PC-3 (cell line): ENCODE measurements at regions not wholly inside any gene's neighbourhood (a gene's known extent, or its start where the extent isn't known, plus 50 kb on each side); places are given as distances from the start of the nearest gene placed in this dataset.

Experiments used
- ATAC-seq: fragments of 200-7000 bp; cut with Tn5 transposase; 2 replicates; pipeline ENCODE4 v1.9.1; 2020; ENCODE audit warnings: mild to moderate bottlenecking, moderate library complexity
- BruUV-seq: library from RNA; stranded (reverse); fragments of 400-500 nt; replicated peaks from 2 replicates; lab custom pipeline; 2021; lab: Mats Ljungman, UMichigan
- CTCF ChIA-PET: fragments of 300-600 bp; sonication (Branson Sonifier 250); formaldehyde crosslinking; loops from one replicate; lab custom pipeline; 2022; ENCODE audit warnings: antibody characterized with exemption; lab: Charles Lee
- POLR2A ChIA-PET: fragments of 300-600 bp; sonication (Branson Sonifier 250); formaldehyde crosslinking; loops from one replicate; lab custom pipeline; 2022; ENCODE audit warnings: antibody characterized with exemption; ENCODE audit not compliant: unreplicated experiment; lab: Charles Lee
- DNase-seq: peaks from one replicate; pipeline ENCODE4 v3.0.0-alpha.2; 2015
- H2AFZ ChIP-seq: fragments of 300-600 bp; sonication (generic); 2 replicates; pipeline ENCODE4 v1.6.0; 2016; ENCODE audit warnings: antibody characterized with exemption, low read length
- H3F3A ChIP-seq: fragments of 300-600 bp; sonication (generic); one replicate; pipeline ENCODE4 v1.6.0; 2017; ENCODE audit warnings: antibody characterized with exemption, low read length, control low read depth, mild to moderate bottlenecking; ENCODE audit not compliant: unreplicated experiment
- H3K27ac ChIP-seq: fragments of 300-600 bp; sonication (generic); 2 replicates; pipeline ENCODE4 v1.5.1; 2016; ENCODE audit warnings: mild to moderate bottlenecking, low read length
- H3K27me3 ChIP-seq: fragments of 300-600 bp; sonication (generic); 2 replicates; pipeline ENCODE4 v1.6.1; 2016; ENCODE audit warnings: low read length, mixed read lengths
- H3K36me3 ChIP-seq: fragments of 300-600 bp; sonication (generic); 2 replicates; pipeline ENCODE4 v1.6.1; 2016; ENCODE audit warnings: low read depth, mixed run types, low read length, mixed read lengths
- H3K4me1 ChIP-seq: fragments of 300-600 bp; sonication (generic); 2 replicates; pipeline ENCODE4 v1.5.1; 2016; ENCODE audit warnings: low read length; ENCODE audit not compliant: insufficient read depth
- H3K4me2 ChIP-seq: fragments of 300-600 bp; sonication (generic); 2 replicates; pipeline ENCODE4 v1.6.0; 2016; ENCODE audit warnings: low read length
- H3K4me3 ChIP-seq: fragments of 300-600 bp; sonication (generic); 2 replicates; pipeline ENCODE4 v1.5.1; 2016; ENCODE audit warnings: mild to moderate bottlenecking, low read length, mixed read lengths
- H3K79me2 ChIP-seq: fragments of 300-600 bp; sonication (generic); 2 replicates; pipeline ENCODE4 v1.6.1; 2017; ENCODE audit warnings: low read length, mixed read lengths
- H3K9ac ChIP-seq: fragments of 300-600 bp; sonication (generic); 2 replicates; pipeline ENCODE4 v1.6.0; 2016; ENCODE audit warnings: mild to moderate bottlenecking, low read length
- H3K9me2 ChIP-seq: fragments of 300-600 bp; sonication (generic); replicated peaks from 2 replicates; pipeline ENCODE4 v1.6.1; 2016; ENCODE audit warnings: mixed run types, low read length, mixed read lengths
- H3K9me3 ChIP-seq: fragments of 300-600 bp; sonication (generic); 2 replicates; pipeline ENCODE4 v1.6.1; 2016; ENCODE audit warnings: low read length, mixed read lengths
- H4K20me1 ChIP-seq: fragments of 300-600 bp; sonication (generic); 2 replicates; pipeline ENCODE4 v1.6.1; 2016; ENCODE audit warnings: low read length, mixed read lengths
- CTCF ChIP-seq: fragments of 300-600 bp; sonication (generic); conservative IDR thresholded peaks from 2 replicates; pipeline ENCODE4 v1.5.1; 2017; ENCODE audit warnings: antibody characterized with exemption, low read depth, mild to moderate bottlenecking, low read length
- EZH2 ChIP-seq: fragments of 300-600 bp; sonication (generic); IDR thresholded peaks from one replicate; pipeline ENCODE4 v1.6.1; 2017; ENCODE audit warnings: antibody characterized with exemption, mild to moderate bottlenecking, low read length; ENCODE audit not compliant: unreplicated experiment
- EZH2phosphoT487 ChIP-seq: fragments of 300-600 bp; sonication (generic); IDR thresholded peaks from 2 replicates; pipeline ENCODE4 v1.6.1; 2018; ENCODE audit warnings: mild to moderate bottlenecking, antibody characterized with exemption, low read length, borderline replicate concordance
- intact Hi-C: fragments of 100-400 bp; cut with micrococcal nuclease; formaldehyde crosslinking; loops from 2 replicates; pipeline ENCODE4 v1.9.0; 2023

- TF ChIP-seq CTCF (no peak), EZH2phosphoT487 (no peak), EZH2 (no peak)
- Histone ChIP-seq H3F3A (no peaks in the 10 kb centered on the region), H3K4me2 (no peak overlapping the region), H3K9ac (no peak overlapping the region), H3K4me3 (no peak overlapping the region), H3K79me2 (no peaks in the 10 kb centered on the region), H3K9me3 (no peaks in the 10 kb centered on the region), H3K36me3 (no peaks in the 10 kb centered on the region), H2AFZ (no peak overlapping the region), H3K9me2 (no peaks in the 10 kb centered on the region), H3K27me3 (no peaks in the 10 kb centered on the region), H3K27ac (no peak overlapping the region), H4K20me1 (no peaks in the 10 kb centered on the region), H3K4me1 (0 out of 2 replicates have a peak, but pooled peaks cover 1% of the 10 kb centered on the region)
- CTCF ChIA-PET: interaction anchor here (1.0 kb wide), 1 partner anchor 314 kb away, joined by 3 read pairs; no protein-coding TSS in a partner anchor
- POLR2A ChIA-PET: no interaction called here
- intact Hi-C loops: no loop called here
- DNase-seq (no peak), ATAC-seq (no peak)
- BruUV-seq: no TSS peak
Observed at GRCh38 chr3:194996746-194997145, 274.2 kb downstream of the XXYLT1 start.

GRCh38 chr3:194998417-194998816 lies 272.5 kb downstream of the XXYLT1 start:
- POLR2A ChIA-PET: no interaction called here
- Histone ChIP-seq H3K79me2 (no peaks in the 10 kb centered on the region), H3K9me2 (no peaks in the 10 kb centered on the region), H3K9me3 (no peaks in the 10 kb centered on the region), H3K27ac (no peak overlapping the region), H3F3A (no peaks in the 10 kb centered on the region), H4K20me1 (no peaks in the 10 kb centered on the region), H3K36me3 (no peaks in the 10 kb centered on the region), H3K4me2 (no peak overlapping the region), H3K4me3 (no peak overlapping the region), H3K4me1 (peaks cover 11% of the 10 kb centered on the region; the same call in 1 of the 2 replicates), H2AFZ (no peak overlapping the region), H3K9ac (no peak overlapping the region), H3K27me3 (no peaks in the 10 kb centered on the region)
- CTCF ChIA-PET: no interaction called here
- intact Hi-C loops: no loop called here
- DNase-seq: no peak
- TF ChIP-seq EZH2phosphoT487: no peak
- no peak for TF ChIP-seq EZH2
- TF ChIP-seq CTCF: no peak
- no TSS peak for BruUV-seq
- no peak for ATAC-seq

GRCh38 chr3:194998948-194999347 lies 272.0 kb downstream of the XXYLT1 start:
- Histone ChIP-seq H4K20me1 (no peaks in the 10 kb centered on the region), H2AFZ (no peak overlapping the region), H3K9me3 (no peaks in the 10 kb centered on the region), H3K79me2 (no peaks in the 10 kb centered on the region), H3K4me1 (peaks cover 11% of the 10 kb centered on the region; the same call in 1 of the 2 replicates), H3K9me2 (no peaks in the 10 kb centered on the region), H3K36me3 (no peaks in the 10 kb centered on the region), H3F3A (no peaks in the 10 kb centered on the region), H3K27ac (no peak overlapping the region), H3K9ac (no peak overlapping the region), H3K27me3 (no peaks in the 10 kb centered on the region), H3K4me2 (no peak overlapping the region), H3K4me3 (no peak overlapping the region)
- intact Hi-C loops: no loop called here
- BruUV-seq: no TSS peak
- no peak for DNase-seq
- ChIA-PET POLR2A (interaction anchor here (0.6 kb wide), 1 partner anchor 69 kb away, joined by 3 read pairs; no protein-coding TSS in a partner anchor), CTCF (interaction anchor here (0.8 kb wide), 1 partner anchor 316 kb away, joined by 5 read pairs; no protein-coding TSS in a partner anchor)
- ATAC-seq: no peak
- TF ChIP-seq EZH2phosphoT487: no peak
- no peak for TF ChIP-seq EZH2
- no peak for TF ChIP-seq CTCF
